Omental fat pad (tissue), 3 donors: ENCODE measurements at regions not wholly inside any gene's neighbourhood (a gene's known extent, or its start where the extent isn't known, plus 50 kb on each side); places are given as distances from the start of the nearest gene placed in this dataset.

Source experiments
- ATAC-seq: fragments of 150-250 bp; one replicate; pipeline ENCODE4 v1.9.1; 2016; ENCODE audit warnings: mild to moderate bottlenecking, moderate library complexity; ENCODE audit not compliant: low FRiP score
- DNase-seq: peaks from one replicate; pipeline ENCODE4 v3.0.0-alpha.2; 2019; ENCODE audit warnings: low spot score
- TF ChIP-seq, protein P1 (sequence below), 3 donors: fragments of 450-650 bp; IDR thresholded peaks; one replicate each; pipeline ENCODE4 v1.5.1; 2016 to 2017; ENCODE audit warnings: antibody characterized with exemption in 3 of 3, mild to moderate bottlenecking in 3 of 3, moderate library complexity in 2 of 3

DNA sequence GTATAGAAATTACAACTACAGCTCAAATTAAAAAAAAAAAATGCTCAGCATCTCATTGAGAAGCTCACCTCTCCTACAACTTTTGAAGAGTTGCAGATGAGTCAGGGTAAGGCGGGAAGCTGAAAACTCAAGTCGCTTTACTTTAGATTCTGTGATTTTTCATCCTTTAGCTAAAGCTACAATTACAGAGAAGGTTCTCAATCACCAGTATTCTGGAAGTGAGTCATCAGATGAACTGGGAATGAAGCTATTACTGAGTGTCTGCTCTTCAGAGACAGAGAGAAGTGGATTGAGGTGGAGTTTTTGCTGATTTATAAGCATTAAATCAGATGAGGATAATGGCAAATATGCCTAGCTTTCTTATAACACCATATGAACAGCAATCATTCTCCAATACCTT lies 91.9 kb downstream of the TFAP2A start:
- DNase-seq = no peak
- ATAC-seq = no peak
- TF ChIP-seq, protein P1, sequence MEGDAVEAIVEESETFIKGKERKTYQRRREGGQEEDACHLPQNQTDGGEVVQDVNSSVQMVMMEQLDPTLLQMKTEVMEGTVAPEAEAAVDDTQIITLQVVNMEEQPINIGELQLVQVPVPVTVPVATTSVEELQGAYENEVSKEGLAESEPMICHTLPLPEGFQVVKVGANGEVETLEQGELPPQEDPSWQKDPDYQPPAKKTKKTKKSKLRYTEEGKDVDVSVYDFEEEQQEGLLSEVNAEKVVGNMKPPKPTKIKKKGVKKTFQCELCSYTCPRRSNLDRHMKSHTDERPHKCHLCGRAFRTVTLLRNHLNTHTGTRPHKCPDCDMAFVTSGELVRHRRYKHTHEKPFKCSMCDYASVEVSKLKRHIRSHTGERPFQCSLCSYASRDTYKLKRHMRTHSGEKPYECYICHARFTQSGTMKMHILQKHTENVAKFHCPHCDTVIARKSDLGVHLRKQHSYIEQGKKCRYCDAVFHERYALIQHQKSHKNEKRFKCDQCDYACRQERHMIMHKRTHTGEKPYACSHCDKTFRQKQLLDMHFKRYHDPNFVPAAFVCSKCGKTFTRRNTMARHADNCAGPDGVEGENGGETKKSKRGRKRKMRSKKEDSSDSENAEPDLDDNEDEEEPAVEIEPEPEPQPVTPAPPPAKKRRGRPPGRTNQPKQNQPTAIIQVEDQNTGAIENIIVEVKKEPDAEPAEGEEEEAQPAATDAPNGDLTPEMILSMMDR (IDR thresholded peaks at IDR 0.05) = no peak

DNA sequence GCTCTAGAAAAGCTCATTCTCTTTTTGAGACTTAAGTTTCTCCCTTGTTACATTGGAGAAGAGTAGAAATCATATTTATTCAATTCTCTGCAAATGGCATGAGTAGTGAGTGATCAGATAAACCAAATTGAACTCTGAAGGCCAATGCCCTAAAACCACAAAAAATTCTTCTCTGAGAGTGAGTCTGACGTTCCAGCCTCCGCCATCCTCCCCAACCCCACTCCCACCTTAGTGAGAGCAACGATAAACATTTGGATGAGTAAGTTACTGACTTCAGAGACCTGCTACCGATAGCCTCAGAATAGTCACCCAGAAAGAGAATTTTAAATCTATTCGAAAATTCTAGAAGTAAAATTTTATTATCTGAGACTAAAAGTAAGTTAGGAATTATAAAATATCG lies 94.6 kb downstream of the TFAP2A start:
- ATAC-seq = no peak
- DNase-seq = no peak
- TF ChIP-seq, protein P1 (IDR thresholded peaks at IDR 0.05) = no peak

DNA sequence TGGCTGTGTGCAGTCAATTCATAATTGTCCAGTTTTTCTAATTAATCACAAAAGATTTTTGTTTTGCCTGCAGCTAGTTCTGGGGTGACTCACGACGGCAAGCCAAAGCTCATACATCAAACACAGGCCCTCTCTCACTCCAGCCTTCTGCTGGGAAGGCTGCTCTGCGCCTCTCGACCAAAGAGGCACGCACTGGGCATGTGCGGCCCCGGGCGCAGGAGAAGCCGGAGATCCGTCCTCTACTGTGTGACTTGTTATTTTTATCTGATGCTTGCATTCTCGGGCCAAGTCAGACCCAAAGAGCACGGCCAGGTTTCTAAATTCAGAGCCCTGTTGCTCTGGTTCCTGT lies 98.5 kb downstream of the TFAP2A start:
- DNase-seq (no peak), ATAC-seq (peak; percentile 6)
- TF ChIP-seq, protein P1 (IDR thresholded peaks at IDR 0.05) = no peak

DNA sequence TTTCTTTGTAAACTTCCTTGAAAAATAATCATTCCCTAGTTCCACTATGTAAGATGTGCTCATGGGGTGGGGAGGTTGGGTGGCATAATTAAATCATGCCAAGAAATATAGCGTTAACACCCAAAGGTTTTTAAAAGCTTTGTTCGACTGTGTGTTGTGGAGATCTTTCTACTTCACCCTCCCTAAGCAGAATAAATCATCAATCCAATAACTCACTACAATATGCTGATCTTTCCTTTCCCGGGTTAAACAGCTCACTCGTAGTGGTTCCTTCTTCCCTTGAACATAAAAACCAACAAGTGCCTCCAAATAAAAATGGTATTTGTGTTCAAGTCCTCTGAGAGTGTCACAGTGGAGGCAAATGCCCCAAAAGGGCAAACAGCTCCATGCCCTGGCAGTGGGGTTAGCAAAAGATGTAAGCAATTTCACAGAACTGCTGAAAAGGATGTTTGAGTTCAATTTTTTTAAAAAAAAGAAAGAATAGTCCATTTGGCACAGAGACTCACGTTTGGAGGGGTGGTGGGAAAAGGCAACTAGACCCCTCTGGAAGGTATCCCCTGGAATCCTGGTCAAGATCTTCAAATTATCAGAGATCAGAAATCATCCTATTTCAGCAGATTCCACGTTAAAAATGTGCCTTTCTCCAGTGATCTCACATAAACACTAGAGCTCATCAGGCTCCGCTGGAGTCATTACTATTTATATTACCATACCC lies 99.1 kb downstream of the TFAP2A start:
- TF ChIP-seq, protein P1 (IDR thresholded peaks at IDR 0.05) = no peak
- ATAC-seq (no peak), DNase-seq (no peak)

DNA sequence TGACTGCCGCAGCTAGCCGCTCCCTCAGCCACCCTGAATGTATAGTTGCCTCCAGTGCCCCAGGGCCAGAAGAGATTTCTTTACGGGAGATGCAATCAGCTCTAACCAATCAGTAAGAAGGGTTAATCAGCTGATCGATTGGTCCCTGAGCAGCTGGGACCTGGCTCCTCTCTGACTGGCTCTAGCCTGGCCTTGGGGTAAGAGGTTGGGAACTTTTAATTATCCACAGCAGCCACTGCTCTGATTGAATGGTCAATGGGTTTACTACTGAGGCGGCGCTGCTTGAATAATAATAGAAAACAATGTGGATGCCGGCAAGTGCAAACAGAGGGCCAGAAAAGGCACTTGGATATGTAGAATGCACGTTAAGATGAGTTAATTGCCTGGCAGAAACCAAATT lies 99.8 kb downstream of the TFAP2A start:
- TF ChIP-seq, protein P1 (IDR thresholded peaks at IDR 0.05) = no peak
- no peak for DNase-seq
- no peak for ATAC-seq

DNA sequence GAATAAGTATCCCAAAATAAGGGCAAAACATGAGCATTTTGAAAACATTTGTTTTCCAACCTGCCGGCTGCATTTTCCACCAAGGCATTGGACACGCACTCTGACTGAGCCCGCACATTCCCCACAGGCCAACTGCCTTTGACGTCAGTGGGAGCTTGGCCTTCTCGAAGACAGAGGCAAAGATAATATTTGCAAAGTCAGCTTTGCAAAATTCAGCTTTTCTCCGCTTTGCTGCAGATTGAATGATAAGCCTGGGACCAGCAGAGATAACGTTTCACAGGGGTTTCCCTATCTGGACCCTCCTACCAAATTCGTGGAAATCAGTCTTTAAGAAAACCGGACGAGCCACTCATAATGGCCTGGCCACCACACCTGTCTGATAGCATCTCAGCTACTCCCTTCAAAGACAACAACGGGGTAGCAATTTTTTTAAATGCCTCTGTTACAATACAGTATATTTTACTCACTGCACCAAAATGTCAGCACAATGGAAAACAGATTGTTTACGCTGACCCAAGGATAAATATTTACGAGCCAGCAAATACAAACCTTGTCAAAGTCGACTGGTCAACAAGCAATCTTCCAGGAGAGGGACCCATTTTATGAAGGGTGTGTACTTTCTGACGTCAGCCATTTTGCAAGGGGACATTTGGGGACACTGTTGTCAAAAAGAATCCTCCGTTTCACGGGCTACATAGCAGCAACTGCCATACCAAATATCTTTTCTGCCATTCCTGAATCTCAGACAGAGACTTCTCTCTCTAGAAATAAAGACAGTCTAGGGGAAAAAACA lies 100.5 kb downstream of the TFAP2A start:
- no peak for ATAC-seq
- TF ChIP-seq, protein P1 (IDR thresholded peaks at IDR 0.05) = no peak
- DNase-seq = no peak

DNA sequence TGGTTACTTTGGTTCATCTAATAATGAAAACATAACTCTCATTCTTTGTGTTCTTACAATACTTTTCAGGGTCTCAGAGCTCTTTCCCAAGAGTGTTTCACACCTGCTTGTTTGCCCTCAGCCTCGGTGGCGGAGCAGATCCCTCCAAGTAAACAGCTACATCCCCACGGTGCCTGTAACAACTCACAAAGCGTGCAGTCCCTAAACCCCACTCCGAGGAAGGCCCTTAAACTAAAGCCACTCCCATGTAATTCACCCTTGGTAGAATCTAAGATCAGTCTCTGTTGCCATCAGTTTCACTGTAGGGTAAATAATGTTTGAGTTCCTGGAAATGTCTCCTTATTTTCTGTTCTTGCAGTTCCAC lies 101.1 kb downstream of the TFAP2A start:
- ATAC-seq (no peak), DNase-seq (no peak)
- TF ChIP-seq, protein P1 (IDR thresholded peaks at IDR 0.05) = no peak
